IMR-90 (cell line): ENCODE measurements at regions not wholly inside any gene's neighbourhood (a gene's known extent, or its start where the extent isn't known, plus 50 kb on each side); places are given as distances from the start of the nearest gene placed in this dataset.

Source experiments
- ATAC-seq: fragments of 200-7000 bp; cut with Tn5 transposase; 2 replicates; pipeline ENCODE4 v1.9.1; 2020; ENCODE audit warnings: low read depth, mild to moderate bottlenecking, moderate library complexity
- BruUV-seq: library from RNA; stranded (reverse); fragments of 400-500 nt; replicated peaks from 2 replicates; lab custom pipeline; 2021; lab: Mats Ljungman, UMichigan
- CTCF ChIA-PET: fragments of 300-600 bp; formaldehyde crosslinking; extraction: SDS; loops from one replicate; lab custom pipeline; 2021; ENCODE audit warnings: antibody characterized with exemption; lab: Yijun Ruan, JAX
- POLR2A ChIA-PET: fragments of 300-600 bp; sonication (Branson Sonifier 250); formaldehyde crosslinking; loops from one replicate; lab custom pipeline; 2022; ENCODE audit warnings: antibody characterized with exemption; ENCODE audit not compliant: unreplicated experiment; lab: Charles Lee
- DNase-seq: peaks from one replicate; pipeline ENCODE4 v3.0.0; 2013
- H2AFZ ChIP-seq: replicated peaks from 2 replicates; pipeline ENCODE3; 2013; ENCODE audit warnings: low read length, mild to moderate bottlenecking; ENCODE audit not compliant: poor library complexity
- H2AK5ac ChIP-seq: 2 replicates; pipeline ENCODE4 v1.6.1; 2013; ENCODE audit warnings: low read depth, low read length, inconsistent platforms
- H2AK9ac ChIP-seq: replicated peaks from 2 replicates; pipeline ENCODE3; 2013; ENCODE audit warnings: mild to moderate bottlenecking, low read depth, low read length, moderate library complexity; ENCODE audit not compliant: poor library complexity
- H2BK120ac ChIP-seq: 2 replicates; pipeline ENCODE4 v1.6.1; 2013; ENCODE audit warnings: low read depth, low read length, inconsistent platforms
- H2BK15ac ChIP-seq: 3 replicates; pipeline ENCODE4 v1.6.1; 2013; ENCODE audit warnings: low read depth, low read length, inconsistent platforms
- H2BK20ac ChIP-seq: 2 replicates; pipeline ENCODE4 v1.6.1; 2013; ENCODE audit warnings: low read depth, mild to moderate bottlenecking, inconsistent platforms, low read length, moderate library complexity
- H2BK5ac ChIP-seq: 2 replicates; pipeline ENCODE4 v1.6.1; 2013; ENCODE audit warnings: mild to moderate bottlenecking, low read depth, low read length, inconsistent platforms; ENCODE audit not compliant: poor library complexity, severe bottlenecking
- H3K14ac ChIP-seq: replicated peaks from 2 replicates; pipeline ENCODE4 v1.6.1; 2013; ENCODE audit warnings: low read depth, low read length, inconsistent platforms
- H3K18ac ChIP-seq: 2 replicates; pipeline ENCODE4 v1.6.1; 2013; ENCODE audit warnings: low read depth, low read length, control low read depth
- H3K23ac ChIP-seq: 2 replicates; pipeline ENCODE4 v1.6.1; 2013; ENCODE audit warnings: low read depth, low read length, inconsistent platforms
- H3K27ac ChIP-seq: 2 replicates; pipeline ENCODE4 v1.5.1; 2013; ENCODE audit warnings: mild to moderate bottlenecking, control low read depth, low read length; ENCODE audit not compliant: insufficient read depth
- H3K27me3 ChIP-seq: 2 replicates; pipeline ENCODE4 v1.6.1; 2013; ENCODE audit warnings: low read length; ENCODE audit not compliant: control insufficient read depth, insufficient read depth
- H3K36me3 ChIP-seq: 2 replicates; pipeline ENCODE4 v1.6.1; 2013; ENCODE audit warnings: low read length, mixed read lengths; ENCODE audit not compliant: control insufficient read depth, insufficient read depth
- H3K4ac ChIP-seq: 2 replicates; pipeline ENCODE4 v1.6.1; 2013; ENCODE audit warnings: low read depth, low read length, inconsistent platforms
- H3K4me1 ChIP-seq: 2 replicates; pipeline ENCODE4 v1.6.1; 2013; ENCODE audit warnings: low read length, mixed read lengths; ENCODE audit not compliant: control insufficient read depth, insufficient read depth
- H3K4me2 ChIP-seq: 2 replicates; pipeline ENCODE4 v1.6.1; 2013; ENCODE audit warnings: low read depth, mild to moderate bottlenecking, control low read depth, low read length, moderate library complexity
- H3K4me3 ChIP-seq: 2 replicates; pipeline ENCODE4 v1.5.1; 2013; ENCODE audit warnings: low read depth, mild to moderate bottlenecking, control low read depth, low read length, moderate library complexity; ENCODE audit not compliant: insufficient read depth
- H3K56ac ChIP-seq: 2 replicates; pipeline ENCODE4 v1.6.1; 2013; ENCODE audit warnings: low read length, inconsistent platforms; ENCODE audit not compliant: insufficient read depth; ENCODE audit errors: extremely low read depth
- H3K79me1 ChIP-seq, 2 experiments: 2 replicates each; pipeline ENCODE4 v1.6.1; 2013; ENCODE audit warnings: low read length in 2 of 2, inconsistent platforms in 1 of 2, low read depth in 1 of 2
- H3K9ac ChIP-seq: 2 replicates; pipeline ENCODE4 v1.6.1; 2013; ENCODE audit warnings: low read depth, low read length, control low read depth
- H3K9me1 ChIP-seq: 2 replicates; pipeline ENCODE4 v1.6.1; 2013; ENCODE audit warnings: low read length, inconsistent platforms; ENCODE audit not compliant: insufficient read depth
- H3K9me3 ChIP-seq: 2 replicates; pipeline ENCODE4 v1.6.1; 2013; ENCODE audit warnings: low read length; ENCODE audit not compliant: control insufficient read depth, insufficient read depth
- H4K20me1 ChIP-seq: 2 replicates; pipeline ENCODE4 v1.6.1; 2013; ENCODE audit warnings: low read length, inconsistent platforms; ENCODE audit not compliant: insufficient read depth
- H4K5ac ChIP-seq: 2 replicates; pipeline ENCODE4 v1.6.1; 2013; ENCODE audit warnings: mild to moderate bottlenecking, low read depth, low read length, control low read depth
- H4K8ac ChIP-seq, 2 experiments: 2 replicates each; pipeline ENCODE4 v1.6.1; 2013; ENCODE audit warnings: low read depth in 2 of 2, low read length in 2 of 2, control low read depth in 1 of 2, inconsistent platforms in 1 of 2
- H4K91ac ChIP-seq: 2 replicates; pipeline ENCODE4 v1.6.1; 2013; ENCODE audit warnings: low read depth, low read length, inconsistent platforms; ENCODE audit not compliant: insufficient read depth
- BHLHE40 ChIP-seq: fragments of 150-350 bp; IDR thresholded peaks from 2 replicates; pipeline ENCODE4 v1.6.1; 2016; ENCODE audit warnings: mild to moderate bottlenecking, low read depth, low read length
- CEBPB ChIP-seq: IDR thresholded peaks from 2 replicates; pipeline ENCODE4 v1.6.1; 2012; ENCODE audit warnings: low read depth, low read length, improper control_type of control experiment
- CHD1 ChIP-seq: IDR thresholded peaks from 2 replicates; pipeline ENCODE4 v1.6.1; 2012; ENCODE audit warnings: low read depth, low read length, improper control_type of control experiment
- FOS ChIP-seq: fragments of 150-350 bp; IDR thresholded peaks from 2 replicates; pipeline ENCODE4 v1.6.1; 2016; ENCODE audit warnings: low read depth, low read length
- MAFK ChIP-seq: IDR thresholded peaks from 2 replicates; pipeline ENCODE4 v1.6.1; 2012; ENCODE audit warnings: low read depth, low read length, improper control_type of control experiment
- MAZ ChIP-seq: IDR thresholded peaks from 2 replicates; pipeline ENCODE4 v1.6.1; 2012; ENCODE audit warnings: low read depth, mild to moderate bottlenecking, low read length, improper control_type of control experiment, moderate library complexity, borderline replicate concordance
- MXI1 ChIP-seq: IDR thresholded peaks from 2 replicates; pipeline ENCODE4 v1.6.1; 2012; ENCODE audit warnings: low read depth, mild to moderate bottlenecking, low read length, moderate library complexity, borderline replicate concordance
- NFE2L2 ChIP-seq: fragments of 150-350 bp; IDR thresholded peaks from 2 replicates; pipeline ENCODE4 v1.6.1; 2016; ENCODE audit warnings: low read depth, mild to moderate bottlenecking, low read length
- POLR2A ChIP-seq: IDR thresholded peaks from 2 replicates; pipeline ENCODE4 v1.6.1; 2012; ENCODE audit warnings: mild to moderate bottlenecking, low read depth, low read length
- RAD21 ChIP-seq: IDR thresholded peaks from 2 replicates; pipeline ENCODE4 v1.6.1; 2012; ENCODE audit warnings: low read length, improper control_type of control experiment
- RCOR1 ChIP-seq: IDR thresholded peaks from 2 replicates; pipeline ENCODE4 v1.6.1; 2012; ENCODE audit warnings: mild to moderate bottlenecking, low read length, improper control_type of control experiment; ENCODE audit not compliant: insufficient replicate concordance
- RFX5 ChIP-seq: IDR thresholded peaks from 2 replicates; pipeline ENCODE4 v1.8.0; 2012; ENCODE audit warnings: low read depth, mild to moderate bottlenecking, low read length, moderate library complexity
- SMC3 ChIP-seq: fragments of 150-350 bp; IDR thresholded peaks from 2 replicates; pipeline ENCODE4 v1.6.1; 2016; ENCODE audit warnings: low read depth, mild to moderate bottlenecking, antibody characterized with exemption, low read length, moderate library complexity
- WGBS, 2 experiments: methylation state at CpG; one replicate each; pipeline versions ENCODE4 v1.1.5 to v1.1.7; 2013; ENCODE audit warnings: missing lambda C conversion rate in 2 of 2; ENCODE audit not compliant: insufficient read length in 1 of 2; ENCODE audit errors: extremely low coverage in 2 of 2; 5-methylcytosine and 5-hydroxymethylcytosine counted together
- dilution Hi-C: fragments of 300-500 bp; cut with HindIII; formaldehyde crosslinking; loops from one replicate; pipeline ENCODE4 v1.14.3; 2018; ENCODE audit warnings: low sequenced_read_pairs; ENCODE audit not compliant: unreplicated experiment
- in situ Hi-C: fragments of 300-500 bp; cut with MboI; formaldehyde crosslinking; loops from 3 replicates; pipeline ENCODE4 v1.14.3; 2019; ENCODE audit warnings: low sequenced_read_pairs, inconsistent platforms, mixed read lengths
- intact Hi-C: fragments of 100-400 bp; cut with micrococcal nuclease; formaldehyde crosslinking; loops from 2 replicates; pipeline ENCODE4 v1.10.0; 2022
- TF ChIP-seq, protein P1 (sequence below): conservative IDR thresholded peaks from 2 replicates; pipeline ENCODE4 v1.5.1; 2012; ENCODE audit warnings: mild to moderate bottlenecking, low read depth, low read length, improper control_type of control experiment
- TF ChIP-seq, protein P2 (sequence below): fragments of 150-350 bp; IDR thresholded peaks from 2 replicates; pipeline ENCODE4 v1.6.1; 2016; ENCODE audit warnings: low read depth, mild to moderate bottlenecking, low read length, moderate library complexity, borderline replicate concordance
- TF ChIP-seq, protein P3 (sequence below): fragments of 150-350 bp; IDR thresholded peaks from 2 replicates; pipeline ENCODE4 v1.6.1; 2017; ENCODE audit warnings: mild to moderate bottlenecking, antibody characterized with exemption, low read length, low read depth

DNA sequence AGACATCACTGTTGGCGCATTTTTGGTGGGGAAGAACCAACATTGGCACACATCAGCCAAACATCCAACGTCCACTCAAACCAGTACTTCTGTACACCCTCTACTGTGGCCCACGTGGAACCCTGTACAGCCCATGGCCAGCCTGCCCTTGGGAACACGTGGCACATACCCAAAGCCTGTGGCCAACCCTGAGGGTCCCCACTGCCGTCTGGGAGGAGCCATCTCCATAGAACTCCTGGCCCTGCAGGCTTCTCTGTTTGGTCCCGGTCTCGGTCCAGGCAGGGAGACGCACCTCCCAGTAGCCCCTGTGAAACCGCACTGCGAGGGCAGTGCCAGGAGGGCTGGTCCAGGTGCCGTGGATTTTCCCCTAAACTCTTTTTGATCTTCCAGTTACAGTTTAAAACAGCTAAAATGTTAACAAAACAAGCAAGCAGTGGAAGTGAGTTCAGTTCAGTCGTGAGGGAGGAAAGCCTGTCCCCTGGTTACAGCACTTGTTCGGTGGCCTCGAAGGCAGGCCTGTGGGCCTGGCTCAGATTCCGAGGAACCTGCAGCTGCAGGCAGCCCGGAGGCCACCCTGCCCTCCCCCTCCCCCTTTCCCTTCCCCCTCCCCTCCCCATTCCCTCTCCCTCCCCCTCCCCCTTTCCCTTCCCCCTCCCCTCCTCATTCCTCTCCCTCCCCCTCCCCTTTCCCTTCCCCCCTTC is 233.7 kb downstream of the DLL1 start:
- no peak overlapping the region for H3K27ac ChIP-seq
- no peak overlapping the region for H3K14ac ChIP-seq
- WGBS, 2 experiments: 55% methylated on average over 7 of the region's 16 CpGs; no CpG with 5 or more reads in 1 of the 2 experiments
- H3K23ac ChIP-seq: no peak overlapping the region
- no peak overlapping the region for H2BK120ac ChIP-seq
- intact Hi-C loops (no loop called here), in situ Hi-C loops (no loop called here), dilution Hi-C loops (no loop called here)
- no peaks in the 10 kb centered on the region for H4K20me1 ChIP-seq
- no peak overlapping the region for H4K8ac ChIP-seq
- H2AK9ac ChIP-seq: no peak overlapping the region
- ChIA-PET POLR2A (no interaction called here), CTCF (no interaction called here)
- peaks cover 34% of the 10 kb centered on the region for H3K9me3 ChIP-seq
- no peak overlapping the region for H2AFZ ChIP-seq
- H2BK15ac ChIP-seq: no peak overlapping the region
- no peak overlapping the region for H4K5ac ChIP-seq
- TF ChIP-seq, protein P1, sequence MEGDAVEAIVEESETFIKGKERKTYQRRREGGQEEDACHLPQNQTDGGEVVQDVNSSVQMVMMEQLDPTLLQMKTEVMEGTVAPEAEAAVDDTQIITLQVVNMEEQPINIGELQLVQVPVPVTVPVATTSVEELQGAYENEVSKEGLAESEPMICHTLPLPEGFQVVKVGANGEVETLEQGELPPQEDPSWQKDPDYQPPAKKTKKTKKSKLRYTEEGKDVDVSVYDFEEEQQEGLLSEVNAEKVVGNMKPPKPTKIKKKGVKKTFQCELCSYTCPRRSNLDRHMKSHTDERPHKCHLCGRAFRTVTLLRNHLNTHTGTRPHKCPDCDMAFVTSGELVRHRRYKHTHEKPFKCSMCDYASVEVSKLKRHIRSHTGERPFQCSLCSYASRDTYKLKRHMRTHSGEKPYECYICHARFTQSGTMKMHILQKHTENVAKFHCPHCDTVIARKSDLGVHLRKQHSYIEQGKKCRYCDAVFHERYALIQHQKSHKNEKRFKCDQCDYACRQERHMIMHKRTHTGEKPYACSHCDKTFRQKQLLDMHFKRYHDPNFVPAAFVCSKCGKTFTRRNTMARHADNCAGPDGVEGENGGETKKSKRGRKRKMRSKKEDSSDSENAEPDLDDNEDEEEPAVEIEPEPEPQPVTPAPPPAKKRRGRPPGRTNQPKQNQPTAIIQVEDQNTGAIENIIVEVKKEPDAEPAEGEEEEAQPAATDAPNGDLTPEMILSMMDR: no peak
- TF ChIP-seq BHLHE40 (no peak), MXI1 (no peak), RAD21 (no peak), RCOR1 (no peak), MAZ (no peak), CHD1 (no peak), MAFK (no peak), FOS (no peak), RFX5 (no peak), SMC3 (no peak), POLR2A (no peak), CEBPB (no peak), NFE2L2 (no peak)
- TF ChIP-seq, protein P2, sequence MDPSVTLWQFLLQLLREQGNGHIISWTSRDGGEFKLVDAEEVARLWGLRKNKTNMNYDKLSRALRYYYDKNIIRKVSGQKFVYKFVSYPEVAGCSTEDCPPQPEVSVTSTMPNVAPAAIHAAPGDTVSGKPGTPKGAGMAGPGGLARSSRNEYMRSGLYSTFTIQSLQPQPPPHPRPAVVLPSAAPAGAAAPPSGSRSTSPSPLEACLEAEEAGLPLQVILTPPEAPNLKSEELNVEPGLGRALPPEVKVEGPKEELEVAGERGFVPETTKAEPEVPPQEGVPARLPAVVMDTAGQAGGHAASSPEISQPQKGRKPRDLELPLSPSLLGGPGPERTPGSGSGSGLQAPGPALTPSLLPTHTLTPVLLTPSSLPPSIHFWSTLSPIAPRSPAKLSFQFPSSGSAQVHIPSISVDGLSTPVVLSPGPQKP: no peak
- TF ChIP-seq, protein P3, sequence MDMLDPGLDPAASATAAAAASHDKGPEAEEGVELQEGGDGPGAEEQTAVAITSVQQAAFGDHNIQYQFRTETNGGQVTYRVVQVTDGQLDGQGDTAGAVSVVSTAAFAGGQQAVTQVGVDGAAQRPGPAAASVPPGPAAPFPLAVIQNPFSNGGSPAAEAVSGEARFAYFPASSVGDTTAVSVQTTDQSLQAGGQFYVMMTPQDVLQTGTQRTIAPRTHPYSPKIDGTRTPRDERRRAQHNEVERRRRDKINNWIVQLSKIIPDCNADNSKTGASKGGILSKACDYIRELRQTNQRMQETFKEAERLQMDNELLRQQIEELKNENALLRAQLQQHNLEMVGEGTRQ: no peak
- H3K9me1 ChIP-seq: no peaks in the 10 kb centered on the region
- H4K91ac ChIP-seq: no peak overlapping the region
- no peak overlapping the region for H3K4me3 ChIP-seq
- H3K4ac ChIP-seq: no peak overlapping the region
- no peaks in the 10 kb centered on the region for H3K36me3 ChIP-seq
- no peaks in the 10 kb centered on the region for H3K4me1 ChIP-seq
- no peaks in the 10 kb centered on the region for H3K79me1 ChIP-seq
- H3K9ac ChIP-seq: no peak overlapping the region
- no peak overlapping the region for H3K18ac ChIP-seq
- H2BK20ac ChIP-seq: no peak overlapping the region
- no peak overlapping the region for H3K56ac ChIP-seq
- BruUV-seq: no TSS peak
- no peak overlapping the region for H2AK5ac ChIP-seq
- ATAC-seq (no peak), DNase-seq (no peak)
- no peak overlapping the region for H3K4me2 ChIP-seq
- no peak overlapping the region for H2BK5ac ChIP-seq
- no peaks in the 10 kb centered on the region for H3K27me3 ChIP-seq
